ENCODE measurements at regions not wholly inside any gene's neighbourhood (a gene's known extent, or its start where the extent isn't known, plus 50 kb on each side); places are given as distances from the start of the nearest gene placed in this dataset.

- ATAC-seq (no peak), DNase-seq (no peak)
- Histone ChIP-seq H3K36me3 (no peaks in the 10 kb centered on the region), H3K4me3 (no peak overlapping the region), H3K27me3 (no peaks in the 10 kb centered on the region), H3K9me3 (no peaks in the 10 kb centered on the region), H3K4me1 (no peaks in the 10 kb centered on the region), H3K27ac (no peak overlapping the region)
- intact Hi-C loops (cut with DNase I): no loop called here
- 53 to 61% (median 54%) methylated on average over 6 of the region's 6 CpGs for WGBS, 4 donors
- TF ChIP-seq CTCF (IDR thresholded peaks at IDR 0.05): no peak
Observed at GRCh38 chr9:3054017-3054586, 210.2 kb upstream of the PUM3 start.

- Histone ChIP-seq H3K27ac (no peak overlapping the region), H3K4me1 (peaks cover 0 to 2% (median 0%) of the 10 kb centered on the region in 12 donors), H3K4me3 (no peak overlapping the region), H3K36me3 (no peaks in the 10 kb centered on the region), H3K9me3 (no peaks in the 10 kb centered on the region), H3K27me3 (no peaks in the 10 kb centered on the region)
- TF ChIP-seq CTCF (IDR thresholded peaks at IDR 0.05) (no peak), POLR2A (IDR thresholded peaks at IDR 0.05) (no peak)
- WGBS, 4 donors: 44 to 65% (median 47%) methylated on average over 2 of the region's 2 CpGs
- intact Hi-C loops (cut with DNase I): no loop called here
- ATAC-seq (no peak), DNase-seq (no peak)
Observed at GRCh38 chr9:3049636-3050035, 205.7 kb upstream of the PUM3 start.

DNA sequence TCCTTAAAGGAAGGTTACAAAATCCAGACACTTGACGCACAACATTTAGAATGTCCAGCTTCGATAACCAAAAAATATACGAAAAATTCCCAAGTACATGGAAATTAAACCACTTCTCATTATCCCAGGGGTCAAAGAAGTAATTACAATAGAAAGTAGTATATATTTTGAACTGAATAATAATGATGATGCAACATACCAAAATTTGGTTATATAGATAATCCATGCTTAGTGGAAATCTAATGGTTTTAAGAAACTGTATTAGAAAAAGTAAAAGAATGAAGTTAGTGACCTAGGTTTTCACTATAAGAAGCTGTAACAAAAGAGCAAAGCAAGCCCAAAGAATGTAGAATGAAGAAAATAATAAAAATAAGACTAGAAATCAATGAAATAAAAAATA is 204.0 kb upstream of the PUM3 start:
- H3K4me3 ChIP-seq: no peak overlapping the region
- H3K27ac ChIP-seq: no peak overlapping the region
- no peak for ATAC-seq
- no peaks in the 10 kb centered on the region for H3K27me3 ChIP-seq
- TF ChIP-seq POLR2A (IDR thresholded peaks at IDR 0.05) (no peak), CTCF (IDR thresholded peaks at IDR 0.05) (no peak)
- DNase-seq: no peak
- H3K4me1 ChIP-seq: peaks cover 0 to 2% (median 0%) of the 10 kb centered on the region in 12 donors
- intact Hi-C loops (cut with DNase I): no loop called here
- H3K9me3 ChIP-seq: no peaks in the 10 kb centered on the region
- no peaks in the 10 kb centered on the region for H3K36me3 ChIP-seq
- 63 to 93% (median 77%) methylated on average over 3 of the region's 3 CpGs for WGBS, 4 donors

DNA sequence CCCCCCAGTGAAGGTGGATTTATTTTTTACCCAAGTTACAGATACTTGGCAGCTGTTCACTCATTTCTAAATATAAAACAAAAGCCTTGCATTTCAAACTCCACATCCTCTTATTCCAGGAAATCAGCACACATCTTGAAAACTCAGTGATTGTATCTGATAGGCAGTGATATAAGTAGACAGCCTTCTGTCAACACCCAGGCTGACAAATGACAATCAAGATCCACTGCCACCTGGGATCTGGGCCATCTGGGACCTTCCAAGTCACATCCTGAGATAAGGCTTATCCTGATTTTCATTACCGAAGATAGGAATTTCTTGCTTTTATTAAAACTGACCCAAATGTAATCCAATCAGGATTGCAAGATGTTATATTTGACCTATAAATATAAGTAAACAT is 201.3 kb upstream of the PUM3 start:
- intact Hi-C loops (cut with DNase I): no loop called here
- DNase-seq (no peak), ATAC-seq (no peak)
- Histone ChIP-seq H3K36me3 (no peaks in the 10 kb centered on the region), H3K9me3 (no peaks in the 10 kb centered on the region), H3K4me3 (no peak overlapping the region), H3K4me1 (peaks cover 0 to 2% (median 0%) of the 10 kb centered on the region in 12 donors), H3K27ac (no peak overlapping the region), H3K27me3 (no peaks in the 10 kb centered on the region)
- 26 to 35% (median 27%) methylated on average over 1 of the region's 1 CpG for WGBS, 4 donors
- TF ChIP-seq CTCF (IDR thresholded peaks at IDR 0.05): no peak
- no peak for TF ChIP-seq POLR2A (IDR thresholded peaks at IDR 0.05)

Measured in heart left ventricle (tissue), 16 donors.